CD8-positive, alpha-beta memory T cell (primary cell): ENCODE measurements at regions not wholly inside any gene's neighbourhood (a gene's known extent, or its start where the extent isn't known, plus 50 kb on each side); places are given as distances from the start of the nearest gene placed in this dataset.
"Not testable (repeated sequence)": the region's sequence is repeated elsewhere in the genome, so short reads cannot be mapped to it uniquely, and the experiment has no call there.

Experiments used
- CTCF ChIA-PET: fragments of 350-600 bp; sonication (Branson Sonifier 250); formaldehyde crosslinking; loops from one replicate; lab custom pipeline; 2021; ENCODE audit warnings: antibody characterized with exemption; lab: Charles Lee
- POLR2A ChIA-PET: fragments of 350-600 bp; sonication (Branson Sonifier 250); formaldehyde crosslinking; loops from one replicate; lab custom pipeline; 2021; ENCODE audit warnings: antibody characterized with exemption; lab: Charles Lee
- DNase-seq, 5 donors: peaks; one replicate each; pipeline versions ENCODE4 v3.0.0 to v3.0.0-alpha.2; 2020 to 2022; ENCODE audit warnings: mixed read lengths in 1 of 5
- H3K27ac ChIP-seq: one replicate; pipeline ENCODE4 v1.7.0; 2013; ENCODE audit warnings: low read depth, mild to moderate bottlenecking, low read length, moderate library complexity
- H3K27me3 ChIP-seq: 2 replicates; pipeline ENCODE4 v1.7.0; 2013; ENCODE audit warnings: low read length, mild to moderate bottlenecking; ENCODE audit not compliant: insufficient read depth, poor library complexity, severe bottlenecking
- H3K36me3 ChIP-seq: 2 replicates; pipeline ENCODE4 v1.7.0; 2013; ENCODE audit warnings: mild to moderate bottlenecking, low read length, moderate library complexity; ENCODE audit not compliant: insufficient read depth
- H3K4me1 ChIP-seq: 2 replicates; pipeline ENCODE4 v1.7.0; 2013; ENCODE audit warnings: mild to moderate bottlenecking, low read length, moderate library complexity; ENCODE audit not compliant: insufficient read depth
- H3K4me3 ChIP-seq: 2 replicates; pipeline ENCODE4 v1.7.0; 2013; ENCODE audit warnings: mild to moderate bottlenecking, low read length
- H3K9me3 ChIP-seq: 2 replicates; pipeline ENCODE4 v1.7.0; 2013; ENCODE audit warnings: mild to moderate bottlenecking, low read length
- H3K27ac Mint-ChIP-seq, 8 donors: one replicate each; pipeline ENCODE4 v1.8.0; 2020 to 2021; ENCODE audit warnings: mixed read lengths in 8 of 8, mild to moderate bottlenecking in 6 of 8, inconsistent platforms in 3 of 8, moderate library complexity in 3 of 8
- H3K27me3 Mint-ChIP-seq, 2 donors: one replicate each; pipeline ENCODE4 v1.8.0; 2020 to 2021; ENCODE audit warnings: mixed read lengths in 2 of 2, mild to moderate bottlenecking in 1 of 2, moderate library complexity in 1 of 2
- H3K36me3 Mint-ChIP-seq, 3 donors: one replicate each; pipeline ENCODE4 v1.8.0; 2020 to 2021; ENCODE audit warnings: mixed read lengths in 3 of 3, inconsistent platforms in 1 of 3, mild to moderate bottlenecking in 1 of 3
- H3K4me1 Mint-ChIP-seq, 3 donors: one replicate each; pipeline ENCODE4 v1.8.0; 2020 to 2021; ENCODE audit warnings: mixed read lengths in 3 of 3, inconsistent platforms in 1 of 3, mild to moderate bottlenecking in 1 of 3
- H3K4me3 Mint-ChIP-seq, 7 donors: one replicate each; pipeline ENCODE4 v1.8.0; 2020 to 2021; ENCODE audit warnings: mixed read lengths in 7 of 7, mild to moderate bottlenecking in 6 of 7, moderate library complexity in 4 of 7, inconsistent platforms in 2 of 7
- H3K9me3 Mint-ChIP-seq, 5 donors: one replicate each; pipeline ENCODE4 v1.8.0; 2020 to 2022; ENCODE audit warnings: mixed read lengths in 5 of 5, mild to moderate bottlenecking in 3 of 5, moderate library complexity in 2 of 5, inconsistent platforms in 1 of 5

DNA sequence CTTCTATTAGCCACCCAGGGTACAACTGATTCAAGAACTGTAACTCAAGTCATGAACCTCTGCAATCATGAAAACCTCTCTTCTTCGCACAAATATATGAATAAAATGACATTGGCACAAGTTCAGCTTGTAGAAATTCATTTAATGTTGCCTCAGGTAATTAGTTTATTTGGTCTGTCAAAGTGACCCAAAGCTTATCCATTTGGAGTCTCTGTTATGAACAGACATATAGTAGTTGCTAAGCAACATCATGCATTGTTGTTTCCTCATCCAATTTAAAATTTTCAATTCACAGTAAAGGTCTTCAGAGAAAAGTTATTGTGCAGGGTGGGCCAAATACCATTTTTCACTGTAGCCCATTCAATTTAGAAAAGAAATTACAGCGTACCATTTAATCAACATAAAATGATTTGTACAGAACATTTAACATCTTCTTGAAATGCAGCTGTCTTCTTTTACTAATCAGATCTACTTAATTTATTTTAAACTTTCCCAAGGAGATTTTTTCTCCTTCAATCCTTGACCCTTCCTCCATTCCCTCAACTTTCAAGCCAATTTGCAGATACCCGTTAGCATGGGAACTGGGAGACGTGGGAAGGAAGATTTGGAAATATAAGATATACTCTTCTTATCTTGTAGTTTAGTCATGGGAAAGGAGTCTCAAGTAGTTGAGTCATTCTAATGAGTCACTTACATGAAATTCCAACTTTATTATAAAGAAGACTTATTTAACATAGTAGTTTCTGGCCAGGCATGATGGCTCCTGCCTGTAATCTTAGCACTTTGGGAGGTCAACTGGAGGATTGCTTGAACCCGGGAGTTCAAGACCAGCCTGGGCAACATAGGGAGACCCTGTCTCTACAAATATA, 231.3 kb downstream of the ATPSCKMT start:
- Histone ChIP-seq H3K27ac (no peak overlapping the region), H3K36me3 (no peaks in the 10 kb centered on the region), H3K27me3 (no peaks in the 10 kb centered on the region), H3K4me1 (no peaks in the 10 kb centered on the region), H3K4me3 (no peak overlapping the region), H3K9me3 (no peaks in the 10 kb centered on the region)
- Mint-ChIP-seq H3K27me3 (peaks cover 0 to 2% of the 10 kb centered on the region in 2 donors), H3K27ac (no peak overlapping the region), H3K36me3 (no peaks in the 10 kb centered on the region), H3K9me3 (peaks cover 6 to 22% (median 17%) of the 10 kb centered on the region in 5 donors), H3K4me1 (no peaks in the 10 kb centered on the region), H3K4me3 (no peak overlapping the region)
- CTCF ChIA-PET = no interaction called here
- POLR2A ChIA-PET = no interaction called here
- no peak for DNase-seq

DNA sequence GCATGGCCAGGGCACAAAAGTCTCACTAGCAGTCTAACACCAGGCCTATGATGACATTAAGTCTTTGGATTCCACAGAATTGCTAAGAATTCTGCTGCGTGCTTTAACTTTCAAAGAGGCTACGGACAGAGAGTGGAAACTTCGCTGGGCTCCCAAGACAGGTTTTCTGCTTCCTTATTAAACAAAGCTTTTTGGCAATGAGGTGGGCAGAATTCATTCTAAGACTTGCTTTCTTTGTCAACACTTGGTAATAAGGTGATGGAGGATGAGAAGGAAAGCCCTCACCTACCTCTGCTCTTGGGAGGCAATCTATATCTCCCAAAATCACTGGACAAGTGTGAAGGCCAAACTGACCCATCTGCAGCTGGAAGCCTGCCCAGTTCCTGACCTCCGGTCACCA, 231.9 kb downstream of the ATPSCKMT start:
- no peak overlapping the region for H3K4me3 ChIP-seq
- H3K36me3 Mint-ChIP-seq = no peaks in the 10 kb centered on the region
- H3K9me3 ChIP-seq = no peaks in the 10 kb centered on the region
- no peak overlapping the region for H3K27ac ChIP-seq
- H3K4me1 ChIP-seq = no peaks in the 10 kb centered on the region
- ChIA-PET POLR2A (no interaction called here), CTCF (no interaction called here)
- H3K27ac Mint-ChIP-seq = no peak overlapping the region
- H3K4me1 Mint-ChIP-seq = no peaks in the 10 kb centered on the region
- peaks cover 0 to 2% of the 10 kb centered on the region in 2 donors for H3K27me3 Mint-ChIP-seq
- no peak for DNase-seq
- H3K36me3 ChIP-seq = no peaks in the 10 kb centered on the region
- no peak overlapping the region for H3K4me3 Mint-ChIP-seq
- no peaks in the 10 kb centered on the region for H3K27me3 ChIP-seq
- H3K9me3 Mint-ChIP-seq = peaks cover 3 to 24% (median 17%) of the 10 kb centered on the region in 5 donors

DNA sequence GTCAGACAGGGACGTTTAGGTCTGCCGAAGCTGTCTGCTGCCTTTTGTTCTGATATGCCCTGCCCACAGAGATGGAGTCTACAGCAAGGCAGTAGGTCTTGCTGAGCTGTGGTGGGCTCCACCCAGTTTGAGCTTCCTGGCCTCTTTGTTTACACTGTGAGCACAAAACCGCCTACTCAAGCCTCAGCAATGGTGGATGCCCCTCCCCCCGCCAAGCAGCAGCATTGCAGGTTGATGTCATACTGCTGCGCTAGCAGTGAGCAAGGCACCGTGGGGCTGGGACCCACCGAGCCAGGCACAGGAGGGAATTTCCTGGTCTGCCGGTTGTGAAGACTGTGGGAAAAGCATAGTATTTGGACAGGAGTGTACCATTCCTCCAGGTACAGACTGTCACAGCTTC, 233.1 kb downstream of the ATPSCKMT start:
- H3K36me3 ChIP-seq, H3K4me1 Mint-ChIP-seq, H3K4me1 ChIP-seq, H3K27ac ChIP-seq, POLR2A ChIA-PET, H3K9me3 ChIP-seq, H3K27me3 Mint-ChIP-seq, CTCF ChIA-PET, H3K27ac Mint-ChIP-seq, H3K4me3 ChIP-seq, H3K4me3 Mint-ChIP-seq, H3K27me3 ChIP-seq, DNase-seq, H3K36me3 Mint-ChIP-seq: not testable (repeated sequence)
- H3K9me3 Mint-ChIP-seq = peaks cover 7 to 21% (median 15%) of the 10 kb centered on the region in 5 donors

DNA sequence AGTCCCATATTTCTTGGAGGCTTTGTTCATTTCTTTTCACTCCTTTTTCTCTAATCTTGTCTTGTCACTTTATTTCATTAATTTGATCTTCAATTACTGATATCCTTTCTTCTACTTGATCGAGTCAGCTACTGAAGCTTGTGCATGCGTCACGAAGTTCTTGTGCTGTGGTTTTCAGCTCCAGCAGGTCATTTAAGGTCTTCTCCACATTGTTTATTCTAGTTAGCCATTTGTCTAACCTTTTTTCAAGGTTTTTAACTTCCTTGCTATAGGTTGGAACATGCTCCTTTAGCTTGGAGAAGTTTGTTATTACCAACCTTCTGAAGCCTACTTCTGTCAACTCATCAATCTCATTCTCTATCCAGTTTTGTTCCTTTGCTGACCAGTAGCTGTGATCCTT, 234.0 kb downstream of the ATPSCKMT start:
- POLR2A ChIA-PET = not testable (repeated sequence)

DNA sequence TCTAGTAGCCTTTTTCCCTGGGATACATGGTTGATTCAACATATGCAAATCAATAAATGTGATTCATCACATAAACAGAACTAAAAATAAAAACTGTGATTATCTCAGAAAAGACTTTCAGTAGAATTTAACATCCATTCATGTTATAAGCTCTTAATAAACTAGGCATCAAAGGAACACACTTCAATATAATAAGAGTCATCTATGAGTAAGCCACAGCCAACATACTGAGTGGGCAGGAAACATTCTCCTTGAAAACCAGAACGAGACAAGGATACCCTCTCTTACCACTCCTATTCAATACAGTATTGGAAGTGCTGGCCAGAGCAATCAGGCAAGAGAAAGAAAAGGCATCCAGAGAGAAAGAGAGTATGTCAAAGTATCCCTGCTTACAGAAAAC, 239.9 kb downstream of the ATPSCKMT start:
- no peaks in the 10 kb centered on the region for H3K4me1 Mint-ChIP-seq
- Histone ChIP-seq H3K9me3 (no peaks in the 10 kb centered on the region), H3K4me3 (no peak overlapping the region), H3K27ac (no peak overlapping the region), H3K27me3 (no peaks in the 10 kb centered on the region), H3K36me3 (no peaks in the 10 kb centered on the region), H3K4me1 (no peaks in the 10 kb centered on the region)
- peaks cover 0 to 2% of the 10 kb centered on the region in 2 donors for H3K27me3 Mint-ChIP-seq
- no peak for DNase-seq
- no peaks in the 10 kb centered on the region for H3K36me3 Mint-ChIP-seq
- H3K9me3 Mint-ChIP-seq = peaks cover 3 to 17% (median 12%) of the 10 kb centered on the region in 5 donors
- CTCF ChIA-PET = no interaction called here
- H3K4me3 Mint-ChIP-seq = no peak overlapping the region
- POLR2A ChIA-PET = no interaction called here
- H3K27ac Mint-ChIP-seq = no peak overlapping the region

More for the DNA sequence above, 234.0 kb downstream of the ATPSCKMT start:
- H3K4me3 Mint-ChIP-seq, H3K27ac Mint-ChIP-seq, H3K4me1 Mint-ChIP-seq, H3K36me3 Mint-ChIP-seq, H3K4me1 ChIP-seq, CTCF ChIA-PET, H3K9me3 ChIP-seq, H3K27me3 ChIP-seq, H3K27ac ChIP-seq, H3K27me3 Mint-ChIP-seq, H3K36me3 ChIP-seq, H3K4me3 ChIP-seq, DNase-seq: not testable (repeated sequence)
- peaks cover 7 to 17% (median 15%) of the 10 kb centered on the region in 5 donors for H3K9me3 Mint-ChIP-seq

DNA sequence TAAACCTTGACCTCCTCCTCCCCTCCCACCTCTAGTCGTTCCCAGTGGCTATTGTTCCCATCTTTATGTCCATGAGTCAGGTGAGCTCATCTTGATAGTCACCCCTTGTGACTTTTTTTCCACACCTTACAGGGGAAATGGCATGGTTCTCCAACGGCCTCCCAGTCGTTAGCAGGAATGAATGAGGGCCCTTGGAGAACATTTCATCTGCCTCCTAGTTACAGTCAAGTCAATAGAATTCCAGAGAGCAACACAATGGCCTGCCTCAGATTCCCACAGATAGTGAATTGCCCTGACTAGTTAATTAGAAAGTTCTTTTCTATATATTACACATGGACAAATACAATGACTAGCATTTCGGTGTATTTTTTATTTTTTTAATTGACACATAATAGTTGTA, 262.6 kb downstream of the ATPSCKMT start:
- no peaks in the 10 kb centered on the region for H3K4me1 Mint-ChIP-seq
- Histone ChIP-seq H3K4me3 (no peak overlapping the region), H3K27ac (no peak overlapping the region), H3K4me1 (no peaks in the 10 kb centered on the region), H3K27me3 (no peaks in the 10 kb centered on the region), H3K9me3 (no peaks in the 10 kb centered on the region), H3K36me3 (no peaks in the 10 kb centered on the region)
- H3K4me3 Mint-ChIP-seq = no peak overlapping the region
- H3K27ac Mint-ChIP-seq = no peak overlapping the region
- H3K27me3 Mint-ChIP-seq = no peaks in the 10 kb centered on the region
- ChIA-PET CTCF (no interaction called here), POLR2A (no interaction called here)
- no peaks in the 10 kb centered on the region for H3K36me3 Mint-ChIP-seq
- no peak for DNase-seq
- H3K9me3 Mint-ChIP-seq = peaks cover 3 to 11% (median 5%) of the 10 kb centered on the region in 5 donors

DNA sequence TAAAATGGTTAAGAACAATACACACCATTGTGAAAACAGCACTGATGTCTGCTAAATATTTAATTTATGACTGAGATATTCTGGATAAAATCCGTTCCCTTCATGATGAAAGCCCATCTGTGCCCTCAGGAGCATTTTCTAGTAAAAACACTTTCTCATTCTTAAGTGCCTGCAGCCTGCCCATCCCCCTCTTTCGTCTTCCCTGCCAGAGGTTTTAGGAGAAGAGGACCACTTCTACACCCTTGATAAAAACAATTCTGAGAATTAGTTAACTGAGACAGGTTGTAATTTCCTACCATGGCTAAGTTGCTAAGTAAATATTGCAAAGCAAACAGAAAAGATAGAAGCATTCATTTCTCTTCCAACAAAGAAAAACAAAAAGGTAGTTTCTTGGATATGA, 272.6 kb downstream of the ATPSCKMT start:
- Mint-ChIP-seq H3K4me1 (no peaks in the 10 kb centered on the region), H3K27ac (no peak overlapping the region), H3K36me3 (no peaks in the 10 kb centered on the region), H3K27me3 (no peaks in the 10 kb centered on the region), H3K4me3 (no peak overlapping the region), H3K9me3 (peaks cover 0 to 7% (median 3%) of the 10 kb centered on the region in 5 donors)
- H3K27ac ChIP-seq = no peak overlapping the region
- no peaks in the 10 kb centered on the region for H3K36me3 ChIP-seq
- H3K27me3 ChIP-seq = no peaks in the 10 kb centered on the region
- ChIA-PET POLR2A (no interaction called here), CTCF (no interaction called here)
- H3K4me3 ChIP-seq = no peak overlapping the region
- H3K4me1 ChIP-seq = no peaks in the 10 kb centered on the region
- no peak for DNase-seq
- H3K9me3 ChIP-seq = no peaks in the 10 kb centered on the region

DNA sequence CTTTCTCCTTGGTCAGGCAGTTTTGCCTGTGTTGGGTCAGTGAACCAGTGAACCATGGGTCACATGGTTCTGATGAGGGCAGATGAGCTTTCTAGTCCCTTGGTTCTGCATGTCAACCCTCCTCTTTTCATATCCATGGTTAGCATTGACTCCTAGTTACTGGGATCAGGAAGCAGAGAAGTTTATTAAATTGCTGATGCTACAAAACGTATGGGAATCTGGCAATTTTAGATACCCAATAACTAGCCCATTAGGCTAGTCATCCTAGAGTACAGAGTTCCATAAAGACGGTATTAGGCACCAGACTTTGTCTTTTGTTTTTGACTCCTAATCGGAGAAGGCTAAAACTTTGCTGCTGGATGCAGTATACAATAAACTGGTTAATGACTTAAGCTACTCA, 273.1 kb downstream of the ATPSCKMT start:
- Mint-ChIP-seq H3K9me3 (peaks cover 0 to 7% (median 3%) of the 10 kb centered on the region in 5 donors), H3K4me1 (no peaks in the 10 kb centered on the region), H3K27me3 (no peaks in the 10 kb centered on the region), H3K4me3 (no peak overlapping the region), H3K27ac (no peak overlapping the region), H3K36me3 (no peaks in the 10 kb centered on the region)
- H3K4me1 ChIP-seq = no peaks in the 10 kb centered on the region
- DNase-seq = no peak
- ChIA-PET POLR2A (no interaction called here), CTCF (no interaction called here)
- no peaks in the 10 kb centered on the region for H3K27me3 ChIP-seq
- no peaks in the 10 kb centered on the region for H3K36me3 ChIP-seq
- H3K27ac ChIP-seq = no peak overlapping the region
- no peak overlapping the region for H3K4me3 ChIP-seq
- H3K9me3 ChIP-seq = no peaks in the 10 kb centered on the region
